SU-DHL-6 (cell line): ENCODE measurements at regions not wholly inside any gene's neighbourhood (a gene's known extent, or its start where the extent isn't known, plus 50 kb on each side); places are given as distances from the start of the nearest gene placed in this dataset.

ENCODE experiments used
- H2AFZ ChIP-seq: fragments of 200-600 bp; sonication (generic); 2 replicates; pipeline ENCODE4 v1.6.1; 2014; ENCODE audit warnings: low read depth, mild to moderate bottlenecking, moderate library complexity, mixed read lengths, antibody characterized with exemption, low read length; ENCODE audit not compliant: severe bottlenecking
- H3F3A ChIP-seq: fragments of 200-600 bp; shearing (Covaris generic); 2 replicates; pipeline ENCODE4 v1.6.0; 2016; ENCODE audit warnings: antibody characterized with exemption, mild to moderate bottlenecking; ENCODE audit not compliant: insufficient read depth
- H3K27ac ChIP-seq: fragments of 200-600 bp; sonication (generic); 2 replicates; pipeline ENCODE4 v1.5.1; 2016; ENCODE audit warnings: low read depth, mild to moderate bottlenecking, low read length, moderate library complexity, mixed read lengths
- H3K27me3 ChIP-seq: fragments of 200-600 bp; sonication (generic), shearing (Covaris generic); 2 replicates; pipeline ENCODE4 v1.6.0; 2014; ENCODE audit warnings: mild to moderate bottlenecking, low read length
- H3K36me3 ChIP-seq: fragments of 200-600 bp; sonication (generic); 2 replicates; pipeline ENCODE4 v1.6.1; 2014; ENCODE audit warnings: mild to moderate bottlenecking, low read length, mixed read lengths
- H3K4me2 ChIP-seq: fragments of 300-600, 200-600 bp; shearing (Covaris generic), sonication (generic); 2 replicates; pipeline ENCODE4 v1.6.0; 2014; ENCODE audit warnings: low read length, low read depth, mild to moderate bottlenecking; ENCODE audit not compliant: poor library complexity, severe bottlenecking
- H3K4me3 ChIP-seq: fragments of 200-600 bp; sonication (generic); 2 replicates; pipeline ENCODE4 v1.5.1; 2014; ENCODE audit warnings: antibody characterized with exemption, low read length, mild to moderate bottlenecking, mixed read lengths; ENCODE audit not compliant: insufficient read depth, poor library complexity, severe bottlenecking
- H3K79me2 ChIP-seq: fragments of 200-600 bp; sonication (generic); 2 replicates; pipeline ENCODE4 v1.6.1; 2014; ENCODE audit warnings: mild to moderate bottlenecking, low read length, moderate library complexity; ENCODE audit not compliant: insufficient read depth
- H3K9ac ChIP-seq: fragments of 200-600 bp; sonication (generic); 2 replicates; pipeline ENCODE4 v1.7.0; 2014; ENCODE audit warnings: mild to moderate bottlenecking, low read length
- H3K9me2 ChIP-seq: fragments of 200-600 bp; sonication (generic); replicated peaks from 2 replicates; pipeline ENCODE4 v1.6.1; 2014; ENCODE audit warnings: low read length; ENCODE audit not compliant: insufficient read depth
- H3K9me3 ChIP-seq: fragments of 200-600 bp; sonication (generic); 2 replicates; pipeline ENCODE4 v1.6.1; 2014; ENCODE audit warnings: low read length, mixed read lengths; ENCODE audit not compliant: insufficient read depth
- H4K20me1 ChIP-seq: fragments of 200-600 bp; sonication (generic); 2 replicates; pipeline ENCODE4 v1.6.1; 2014; ENCODE audit warnings: low read depth, mild to moderate bottlenecking, antibody characterized with exemption, low read length, moderate library complexity, mixed read lengths
- CTCF ChIP-seq: fragments of 200-600 bp; sonication (generic); IDR thresholded peaks from one replicate; pipeline ENCODE4 v1.5.1; 2017; ENCODE audit warnings: antibody characterized with exemption, mild to moderate bottlenecking, low read length, moderate library complexity; ENCODE audit not compliant: insufficient read depth, poor library complexity, severe bottlenecking
- EZH2phosphoT487 ChIP-seq: fragments of 200-600 bp; sonication (generic), shearing (Covaris generic); conservative IDR thresholded peaks from 2 replicates; pipeline ENCODE4 v1.6.1; 2018; ENCODE audit warnings: mild to moderate bottlenecking, antibody characterized with exemption, low read length, moderate library complexity, mixed read lengths

- Histone ChIP-seq H3K9ac (no peak overlapping the region), H4K20me1 (no peaks in the 10 kb centered on the region), H2AFZ (no peak overlapping the region), H3K27ac (no peak overlapping the region), H3K9me2 (no peaks in the 10 kb centered on the region), H3K9me3 (no peaks in the 10 kb centered on the region), H3K79me2 (peaks cover 53% of the 10 kb centered on the region), H3K4me2 (no peak overlapping the region), H3K4me3 (no peak overlapping the region), H3K36me3 (0 out of 2 replicates have a peak, but pooled peaks cover 4% of the 10 kb centered on the region), H3K27me3 (no peaks in the 10 kb centered on the region), H3F3A (no peaks in the 10 kb centered on the region)
- no peak for TF ChIP-seq CTCF
- TF ChIP-seq EZH2phosphoT487 = no peak
These were observed 69.7 kb downstream of the PEX11G start for GRCh38 chr19:7419153-7419552.

- peaks cover 53% of the 10 kb centered on the region for H3K79me2 ChIP-seq
- no peak for TF ChIP-seq CTCF
- TF ChIP-seq EZH2phosphoT487 = no peak
- no peaks in the 10 kb centered on the region for H3F3A ChIP-seq
- no peak overlapping the region for H3K9ac ChIP-seq
- no peak overlapping the region for H3K4me3 ChIP-seq
- H2AFZ ChIP-seq = no peak overlapping the region
- no peak overlapping the region for H3K27ac ChIP-seq
- H4K20me1 ChIP-seq = no peaks in the 10 kb centered on the region
- H3K27me3 ChIP-seq = no peaks in the 10 kb centered on the region
- H3K9me2 ChIP-seq = no peaks in the 10 kb centered on the region
- H3K36me3 ChIP-seq = 0 out of 2 replicates have a peak, but pooled peaks cover 4% of the 10 kb centered on the region
- H3K9me3 ChIP-seq = no peaks in the 10 kb centered on the region
- H3K4me2 ChIP-seq = no peak overlapping the region
These were observed 68.9 kb downstream of the PEX11G start for GRCh38 chr19:7419777-7420439.

- Histone ChIP-seq H3K36me3 (0 out of 2 replicates have a peak, but pooled peaks cover 4% of the 10 kb centered on the region), H3F3A (no peaks in the 10 kb centered on the region), H3K27ac (no peak overlapping the region), H3K27me3 (no peaks in the 10 kb centered on the region), H3K9me3 (no peaks in the 10 kb centered on the region), H3K9me2 (no peaks in the 10 kb centered on the region), H2AFZ (no peak overlapping the region), H4K20me1 (no peaks in the 10 kb centered on the region), H3K79me2 (peaks cover 41% of the 10 kb centered on the region), H3K4me3 (no peak overlapping the region), H3K4me2 (no peak overlapping the region), H3K9ac (no peak overlapping the region)
- TF ChIP-seq CTCF (no peak), EZH2phosphoT487 (no peak)
These were observed 66.7 kb downstream of the PEX11G start for GRCh38 chr19:7421941-7422744.
